Adrenal gland (tissue), 5 donors: ENCODE measurements at regions not wholly inside any gene's neighbourhood (a gene's known extent, or its start where the extent isn't known, plus 50 kb on each side); places are given as distances from the start of the nearest gene placed in this dataset.

Experiments
- POLR2A ChIP-seq, 2 donors: fragments of 450-650 bp; IDR thresholded peaks; one replicate each; pipeline ENCODE4 v1.6.1; 2017; ENCODE audit warnings: antibody characterized with exemption in 2 of 2, mild to moderate bottlenecking in 2 of 2, moderate library complexity in 1 of 2
- TF ChIP-seq, protein P1 (sequence below), 6 experiments: fragments of 450-650 bp in 4 of 6; fragments of 200-600 bp in 2 of 6; sonication (generic) in 1 of 6; IDR thresholded peaks; 1 replicate in 5 of 6; 2 replicates in 1 of 6; pipeline versions ENCODE4 v1.5.1 to v1.8.0; 2016 to 2021; ENCODE audit warnings: antibody characterized with exemption in 6 of 6, mild to moderate bottlenecking in 2 of 6, moderate library complexity in 1 of 6
- donor health status: DM: no; HTN: no; CAD: no.

DNA sequence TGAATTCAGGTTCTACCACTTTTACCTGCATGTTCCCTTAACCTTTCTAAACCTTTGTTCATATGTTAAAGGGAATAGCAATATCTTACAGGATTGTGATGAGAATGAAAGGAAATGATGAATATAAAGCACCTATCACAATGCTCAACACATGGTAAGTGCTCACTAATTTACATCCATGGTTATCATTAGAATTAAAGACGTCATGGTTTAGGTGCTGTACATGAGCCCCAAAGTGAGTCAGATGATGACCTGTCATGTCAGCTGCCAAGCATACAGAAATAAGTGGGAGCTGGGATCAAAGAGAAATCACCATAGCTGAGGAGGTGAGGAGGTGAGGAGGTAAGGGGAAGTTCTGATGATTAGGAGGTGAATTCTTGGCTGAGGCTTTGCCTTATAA lies 135.9 kb upstream of the ATP2B1 start:
- TF ChIP-seq POLR2A (IDR thresholded peaks at IDR 0.05) = no peak
- TF ChIP-seq, protein P1, sequence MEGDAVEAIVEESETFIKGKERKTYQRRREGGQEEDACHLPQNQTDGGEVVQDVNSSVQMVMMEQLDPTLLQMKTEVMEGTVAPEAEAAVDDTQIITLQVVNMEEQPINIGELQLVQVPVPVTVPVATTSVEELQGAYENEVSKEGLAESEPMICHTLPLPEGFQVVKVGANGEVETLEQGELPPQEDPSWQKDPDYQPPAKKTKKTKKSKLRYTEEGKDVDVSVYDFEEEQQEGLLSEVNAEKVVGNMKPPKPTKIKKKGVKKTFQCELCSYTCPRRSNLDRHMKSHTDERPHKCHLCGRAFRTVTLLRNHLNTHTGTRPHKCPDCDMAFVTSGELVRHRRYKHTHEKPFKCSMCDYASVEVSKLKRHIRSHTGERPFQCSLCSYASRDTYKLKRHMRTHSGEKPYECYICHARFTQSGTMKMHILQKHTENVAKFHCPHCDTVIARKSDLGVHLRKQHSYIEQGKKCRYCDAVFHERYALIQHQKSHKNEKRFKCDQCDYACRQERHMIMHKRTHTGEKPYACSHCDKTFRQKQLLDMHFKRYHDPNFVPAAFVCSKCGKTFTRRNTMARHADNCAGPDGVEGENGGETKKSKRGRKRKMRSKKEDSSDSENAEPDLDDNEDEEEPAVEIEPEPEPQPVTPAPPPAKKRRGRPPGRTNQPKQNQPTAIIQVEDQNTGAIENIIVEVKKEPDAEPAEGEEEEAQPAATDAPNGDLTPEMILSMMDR (IDR thresholded peaks at IDR 0.05) = no peak
